ENCODE measurements at regions not wholly inside any gene's neighbourhood (a gene's known extent, or its start where the extent isn't known, plus 50 kb on each side); places are given as distances from the start of the nearest gene placed in this dataset.
"Not testable (repeated sequence)": the region's sequence is repeated elsewhere in the genome, so short reads cannot be mapped to it uniquely, and the experiment has no call there.

GRCh38 chr5:13591621-13592020 lies 352.9 kb downstream of the DNAH5 start:
- no peak overlapping the region for H3K4me3 ChIP-seq
- no peaks in the 10 kb centered on the region for H3K27me3 ChIP-seq
- H3K36me3 ChIP-seq = no peaks in the 10 kb centered on the region
- DNase-seq = no peak
- H3K4me1 ChIP-seq = no peaks in the 10 kb centered on the region
- intact Hi-C loops (cut with DNase I) = no loop called here
- no peak overlapping the region for H3K27ac ChIP-seq
- TF ChIP-seq POLR2A (IDR thresholded peaks at IDR 0.05) (no peak), EP300 (IDR thresholded peaks at IDR 0.05) (no peak), POLR2AphosphoS5 (IDR thresholded peaks at IDR 0.05) (no peak)
- TF ChIP-seq, protein P1, sequence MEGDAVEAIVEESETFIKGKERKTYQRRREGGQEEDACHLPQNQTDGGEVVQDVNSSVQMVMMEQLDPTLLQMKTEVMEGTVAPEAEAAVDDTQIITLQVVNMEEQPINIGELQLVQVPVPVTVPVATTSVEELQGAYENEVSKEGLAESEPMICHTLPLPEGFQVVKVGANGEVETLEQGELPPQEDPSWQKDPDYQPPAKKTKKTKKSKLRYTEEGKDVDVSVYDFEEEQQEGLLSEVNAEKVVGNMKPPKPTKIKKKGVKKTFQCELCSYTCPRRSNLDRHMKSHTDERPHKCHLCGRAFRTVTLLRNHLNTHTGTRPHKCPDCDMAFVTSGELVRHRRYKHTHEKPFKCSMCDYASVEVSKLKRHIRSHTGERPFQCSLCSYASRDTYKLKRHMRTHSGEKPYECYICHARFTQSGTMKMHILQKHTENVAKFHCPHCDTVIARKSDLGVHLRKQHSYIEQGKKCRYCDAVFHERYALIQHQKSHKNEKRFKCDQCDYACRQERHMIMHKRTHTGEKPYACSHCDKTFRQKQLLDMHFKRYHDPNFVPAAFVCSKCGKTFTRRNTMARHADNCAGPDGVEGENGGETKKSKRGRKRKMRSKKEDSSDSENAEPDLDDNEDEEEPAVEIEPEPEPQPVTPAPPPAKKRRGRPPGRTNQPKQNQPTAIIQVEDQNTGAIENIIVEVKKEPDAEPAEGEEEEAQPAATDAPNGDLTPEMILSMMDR (IDR thresholded peaks at IDR 0.05) = no peak
- 62 to 80% methylated on average over 1 of the region's 1 CpG for WGBS, 2 donors
- H3K9me3 ChIP-seq = no peaks in the 10 kb centered on the region

DNA sequence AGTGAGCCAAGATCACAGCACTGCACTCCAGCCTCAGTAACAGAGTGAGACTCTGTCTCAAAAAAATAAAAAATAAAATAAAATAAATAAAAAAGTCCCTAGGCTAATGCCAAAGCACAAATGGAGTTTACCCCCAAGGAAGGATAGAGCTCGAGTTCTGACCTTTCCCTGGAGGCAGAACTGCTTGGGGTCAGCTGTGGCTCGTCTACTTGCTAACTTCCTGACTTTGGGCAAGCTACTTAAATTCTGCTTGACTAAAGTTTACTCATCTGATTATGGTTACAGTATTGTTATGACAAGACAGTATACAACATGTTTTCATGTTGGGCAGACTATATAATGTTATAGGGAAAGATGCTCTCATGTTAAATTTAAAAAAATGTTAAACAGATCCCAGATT lies 359.2 kb downstream of the DNAH5 start:
- no peaks in the 10 kb centered on the region for H3K4me1 ChIP-seq
- H3K27me3 ChIP-seq = no peaks in the 10 kb centered on the region
- no peaks in the 10 kb centered on the region for H3K9me3 ChIP-seq
- H3K27ac ChIP-seq = no peak overlapping the region
- 51 to 55% methylated on average over 2 of the region's 2 CpGs for WGBS, 2 donors
- H3K4me3 ChIP-seq = no peak overlapping the region
- TF ChIP-seq POLR2AphosphoS5 (IDR thresholded peaks at IDR 0.05) (no peak), POLR2A (IDR thresholded peaks at IDR 0.05) (no peak), EP300 (IDR thresholded peaks at IDR 0.05) (no peak)
- TF ChIP-seq, protein P1 (IDR thresholded peaks at IDR 0.05) = no peak
- intact Hi-C loops (cut with DNase I) = no loop called here
- H3K36me3 ChIP-seq = no peaks in the 10 kb centered on the region
- DNase-seq = no peak

- no peak overlapping the region for H3K4me3 ChIP-seq
- H3K4me1 ChIP-seq = no peaks in the 10 kb centered on the region
- no peaks in the 10 kb centered on the region for H3K9me3 ChIP-seq
- H3K27ac ChIP-seq = no peak overlapping the region
- DNase-seq = no peak
- no peaks in the 10 kb centered on the region for H3K36me3 ChIP-seq
- TF ChIP-seq POLR2AphosphoS5 (IDR thresholded peaks at IDR 0.05) (no peak), POLR2A (IDR thresholded peaks at IDR 0.05) (no peak)
- TF ChIP-seq, protein P1 (IDR thresholded peaks at IDR 0.05) = no peak
- intact Hi-C loops (cut with DNase I) = no loop called here
- no peaks in the 10 kb centered on the region for H3K27me3 ChIP-seq
- WGBS, 2 donors = 88 to 93% methylated on average over 7 of the region's 7 CpGs
Measured at GRCh38 chr5:13581914-13582313, 362.6 kb downstream of the DNAH5 start.

DNA sequence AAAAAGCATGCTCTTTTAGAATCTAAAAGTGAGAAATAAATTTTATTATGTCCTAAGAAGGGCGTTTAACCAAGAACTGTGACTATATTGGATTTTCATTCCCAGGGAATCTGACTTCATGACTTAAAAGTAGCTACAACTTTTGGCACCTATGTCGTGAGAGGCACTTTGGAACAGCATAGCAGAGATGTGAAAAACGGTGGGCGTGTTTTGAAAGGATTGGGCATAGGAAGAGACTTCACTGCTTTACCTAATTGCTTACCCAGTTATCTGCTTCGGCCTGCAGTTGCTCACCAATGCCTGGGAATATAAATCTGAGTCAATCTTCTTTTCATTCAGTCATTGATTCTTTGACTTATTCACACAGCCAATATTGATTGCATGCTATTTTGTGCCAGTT lies 363.4 kb downstream of the DNAH5 start:
- 73% methylated on average over 5 of the region's 5 CpGs for WGBS, 2 donors
- H3K4me1 ChIP-seq = no peaks in the 10 kb centered on the region
- TF ChIP-seq POLR2A (IDR thresholded peaks at IDR 0.05) (no peak), POLR2AphosphoS5 (IDR thresholded peaks at IDR 0.05) (no peak), EP300 (IDR thresholded peaks at IDR 0.05) (no peak)
- TF ChIP-seq, protein P1 (IDR thresholded peaks at IDR 0.05) = no peak

DNA sequence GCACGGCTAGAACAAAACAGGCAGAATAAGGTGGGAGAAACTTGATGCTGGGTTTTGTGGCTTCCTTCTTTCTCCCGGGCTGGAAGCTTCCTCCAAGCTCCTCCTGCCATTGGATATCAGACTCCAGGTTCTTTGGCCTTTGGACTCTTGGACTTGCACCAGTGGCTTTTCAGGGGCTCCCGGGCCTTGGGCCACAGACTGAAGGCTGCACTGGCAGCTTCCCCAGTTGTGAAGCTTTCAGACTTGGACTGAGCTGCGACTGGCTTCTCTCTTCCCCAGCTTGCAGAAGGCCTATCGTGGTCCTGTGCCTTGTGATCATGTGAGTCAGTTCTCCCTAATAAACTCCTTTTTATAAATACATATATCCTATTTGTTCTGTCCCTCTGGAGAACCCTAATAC lies 364.4 kb downstream of the DNAH5 start:
- no peak for TF ChIP-seq EP300 (IDR thresholded peaks at IDR 0.05)
- TF ChIP-seq, protein P1 (IDR thresholded peaks at IDR 0.05) = no peak
- TF ChIP-seq POLR2AphosphoS5 (IDR thresholded peaks at IDR 0.05) = no peak
- TF ChIP-seq POLR2A (IDR thresholded peaks at IDR 0.05) = no peak
- 65 to 82% methylated on average over 5 of the region's 5 CpGs for WGBS, 2 donors
- no peaks in the 10 kb centered on the region for H3K9me3 ChIP-seq

More for the DNA sequence above, 363.4 kb downstream of the DNAH5 start:
- DNase-seq = no peak
- H3K27ac ChIP-seq = no peak overlapping the region
- no peaks in the 10 kb centered on the region for H3K36me3 ChIP-seq
- no peaks in the 10 kb centered on the region for H3K27me3 ChIP-seq
- no peak overlapping the region for H3K4me3 ChIP-seq
- intact Hi-C loops (cut with DNase I) = no loop called here
- H3K9me3 ChIP-seq = no peaks in the 10 kb centered on the region

GRCh38 chr5:13579091-13579490 lies 365.4 kb downstream of the DNAH5 start:
- DNase-seq; intact Hi-C loops (cut with DNase I); H3K36me3 ChIP-seq; H3K4me3 ChIP-seq; H3K9me3 ChIP-seq; H3K27me3 ChIP-seq; H3K27ac ChIP-seq: not testable (repeated sequence)
- 79 to 90% methylated on average over 9 of the region's 9 CpGs for WGBS, 2 donors
- H3K4me1 ChIP-seq = peaks cover 0 to 13% (median 9%) of the 10 kb centered on the region in 4 donors

More for the DNA sequence above, 364.4 kb downstream of the DNAH5 start:
- H3K27me3 ChIP-seq = no peaks in the 10 kb centered on the region
- H3K36me3 ChIP-seq = no peaks in the 10 kb centered on the region
- no peak overlapping the region for H3K4me3 ChIP-seq
- no peak for DNase-seq
- no peak overlapping the region for H3K27ac ChIP-seq
- intact Hi-C loops (cut with DNase I) = no loop called here
- H3K4me1 ChIP-seq = peaks cover 0 to 4% (median under 1%) of the 10 kb centered on the region in 4 donors

DNA sequence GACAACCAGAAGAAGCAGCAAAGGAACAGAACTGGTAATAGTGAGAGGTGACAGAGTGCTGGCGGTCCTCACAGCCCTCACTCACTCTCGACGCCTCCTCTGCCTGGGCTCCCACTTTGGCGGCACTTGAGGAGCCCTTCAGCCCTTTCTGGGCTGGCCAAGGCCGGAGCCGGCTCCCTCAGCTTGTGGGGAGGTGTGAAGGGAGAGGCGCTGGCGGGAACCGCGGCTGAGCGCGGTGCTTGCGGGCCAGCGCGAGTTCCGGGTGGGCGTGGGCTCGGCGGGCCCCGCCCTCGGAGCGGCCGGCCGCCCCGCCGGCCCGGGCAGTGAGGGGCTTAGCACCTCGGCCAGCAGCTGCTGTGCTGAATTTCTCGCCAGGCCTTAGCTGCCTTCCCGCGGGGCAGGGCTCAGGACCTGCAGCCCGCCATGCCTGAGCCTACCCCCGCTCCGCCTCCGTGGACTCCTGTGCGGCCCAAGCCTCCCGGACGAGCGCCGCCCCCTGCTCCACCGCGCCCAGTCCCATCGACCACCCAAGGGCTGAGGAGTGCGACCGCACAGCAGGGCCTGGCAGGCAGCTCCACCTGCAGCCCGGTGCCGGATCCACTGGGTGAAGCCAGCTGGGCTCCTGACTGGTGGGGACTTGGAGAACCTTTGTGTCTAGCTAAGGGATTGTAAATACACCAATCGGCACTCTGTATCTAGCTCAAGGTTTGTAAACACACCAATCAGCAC lies 366.0 kb downstream of the DNAH5 start:
- WGBS, 2 donors = 85 to 88% methylated on average over 48 of the region's 48 CpGs
- H3K27me3 ChIP-seq; H3K4me3 ChIP-seq; intact Hi-C loops (cut with DNase I); H3K9me3 ChIP-seq; DNase-seq; H3K36me3 ChIP-seq; H3K27ac ChIP-seq: not testable (repeated sequence)
- H3K4me1 ChIP-seq = peaks cover 0 to 16% (median 9%) of the 10 kb centered on the region in 4 donors

Measured in sigmoid colon (tissue), 6 donors.